A549 (cell line): ENCODE measurements at regions not wholly inside any gene's neighbourhood (a gene's known extent, or its start where the extent isn't known, plus 50 kb on each side); places are given as distances from the start of the nearest gene placed in this dataset.

ENCODE experiments used
- ATAC-seq, 2 experiments: fragments of 200-7000 bp in 1 of 2; fragments of >200 bp in 1 of 2; cut with Nextera tagmentation in 1 of 2; cut with Tn5 transposase in 1 of 2; 3 replicates each; pipeline versions ENCODE4 v1.8.0 to v1.9.1; 2018 to 2020; ENCODE audit warnings: mild to moderate bottlenecking in 1 of 2, moderate library complexity in 1 of 2
- CTCF ChIA-PET: fragments of 300-600 bp; sonication (Branson Sonifier 250); formaldehyde crosslinking; extraction: SDS; loops from one replicate; lab custom pipeline; 2021; ENCODE audit warnings: antibody characterized with exemption, inconsistent platforms; lab: Yijun Ruan, JAX
- POLR2A ChIA-PET: fragments of 350-600 bp; formaldehyde crosslinking; extraction: SDS; loops from one replicate; lab custom pipeline; 2021; ENCODE audit warnings: antibody characterized with exemption, inconsistent platforms; lab: Yijun Ruan, JAX
- DNase-seq, 2 experiments: peaks; one replicate each; pipeline versions ENCODE4 v3.0.0 to v3.0.0-alpha.2; 2011 to 2016; ENCODE audit warnings: low read depth in 1 of 2, low spot score in 1 of 2
- FAIRE-seq: peaks from 2 replicates; lab custom pipeline; 2011; peaks lifted over from hg19 to GRCh38; lab: Jason Lieb, UNC
- H3K27ac ChIP-seq, 2 experiments: fragments of >200 bp; sonication (Bioruptor Twin); formaldehyde crosslinking; 3 replicates each; pipeline ENCODE4 v1.5.1; 2016 to 2017
- H3K4me1 ChIP-seq: fragments of >200 bp; sonication (Bioruptor Twin); formaldehyde crosslinking; 3 replicates; pipeline ENCODE4 v1.6.1; 2016
- H3K4me2 ChIP-seq: fragments of >200 bp; sonication (Bioruptor Twin); formaldehyde crosslinking; 3 replicates; pipeline ENCODE4 v1.6.1; 2016
- H3K4me3 ChIP-seq: fragments of >200 bp; sonication (Bioruptor Twin); formaldehyde crosslinking; 3 replicates; pipeline ENCODE4 v1.5.1; 2016
- H3K9me3 ChIP-seq: fragments of >200 bp; sonication (Bioruptor Twin); formaldehyde crosslinking; 3 replicates; pipeline ENCODE4 v1.6.1; 2016
- BCL3 ChIP-seq: fragments of >200 bp; sonication (Bioruptor Twin); formaldehyde crosslinking; IDR thresholded peaks from 3 replicates; pipeline ENCODE4 v1.6.1; 2016
- E2F6 ChIP-seq: IDR thresholded peaks from 2 replicates; pipeline ENCODE4 v1.6.1; 2012; ENCODE audit warnings: low read depth, borderline replicate concordance
- ESRRA ChIP-seq: fragments of 150-350 bp; IDR thresholded peaks from 2 replicates; pipeline ENCODE4 v1.6.1; 2014; ENCODE audit warnings: mild to moderate bottlenecking, low read length, borderline replicate concordance
- NR3C1 ChIP-seq: fragments of >200 bp; sonication (Bioruptor Twin); formaldehyde crosslinking; IDR thresholded peaks from 3 replicates; pipeline ENCODE4 v1.6.1; 2017
- PHF8 ChIP-seq: fragments of 200-600 bp; sonication (generic); IDR thresholded peaks from 2 replicates; pipeline ENCODE4 v1.6.1; 2016; ENCODE audit warnings: low read depth, mild to moderate bottlenecking, antibody characterized with exemption, moderate library complexity, borderline replicate concordance
- TP53 ChIP-seq: fragments of 250-450 bp; sonication (Bioruptor Pico); IDR thresholded peaks from 2 replicates; pipeline ENCODE4 v1.5.0; 2021; ENCODE audit warnings: mild to moderate bottlenecking, moderate library complexity
- USF2 ChIP-seq: fragments of 450-650 bp; IDR thresholded peaks from 2 replicates; pipeline ENCODE4 v1.6.1; 2014; ENCODE audit warnings: antibody characterized with exemption
- ZFP36 ChIP-seq: fragments of 450-650 bp; IDR thresholded peaks from 2 replicates; pipeline ENCODE4 v1.6.1; 2014; ENCODE audit warnings: borderline replicate concordance; ENCODE audit not compliant: partially characterized antibody
- WGBS: methylation state at CpG from one replicate; pipeline ENCODE4 v1.1.6; 2017; ENCODE audit errors: missing lambda C conversion rate; 5-methylcytosine and 5-hydroxymethylcytosine counted together

- ATAC-seq (no peak), DNase-seq (no peak), FAIRE-seq (no peak)
- POLR2A ChIA-PET: interaction anchor here (0.8 kb wide), 1 partner anchor 16 kb away, joined by 3 read pairs; no protein-coding TSS in a partner anchor
- no peaks in the 10 kb centered on the region for H3K9me3 ChIP-seq
- CTCF ChIA-PET: interaction anchor here (1.3 kb wide), 1 partner anchor 24 kb away, joined by 7 read pairs; no protein-coding TSS in a partner anchor
- peaks cover 16% of the 10 kb centered on the region; the same call in 2 of the 3 replicates for H3K4me1 ChIP-seq
- TF ChIP-seq NR3C1 (no peak), TP53 (CRISPR knock-in tag) (no peak), E2F6 (no peak), ESRRA (no peak), USF2 (no peak), ZFP36 (no peak), PHF8 (no peak), BCL3 (no peak)
- H3K27ac ChIP-seq: peak overlapping the region; percentile 65 to 76; a peak in 4 of 6 replicates
- 63% methylated on average over 3 of the region's 3 CpGs for WGBS
- H3K4me3 ChIP-seq: peak overlapping the region; percentile 40; the same call in 2 of the 3 replicates
- peak overlapping the region; percentile 79 for H3K4me2 ChIP-seq
Observed at GRCh38 chr18:61605376-61606067, 272.3 kb downstream of the CDH20 start.
